Astrocyte (in vitro differentiated cells and primary cell): ENCODE measurements at regions not wholly inside any gene's neighbourhood (a gene's known extent, or its start where the extent isn't known, plus 50 kb on each side); places are given as distances from the start of the nearest gene placed in this dataset.

Source experiments
- DNase-seq: peaks from one replicate; pipeline ENCODE4 v3.0.0-alpha.2; 2010; ENCODE audit warnings: low read depth
- FAIRE-seq: peaks from 2 replicates; lab custom pipeline; 2011; peaks lifted over from hg19 to GRCh38; lab: Jason Lieb, UNC
- H2AFZ ChIP-seq: 2 replicates; pipeline ENCODE4 v1.6.0; 2012; ENCODE audit warnings: low read depth, low read length, inconsistent platforms
- H3K27ac ChIP-seq: 2 replicates; pipeline ENCODE4 v1.5.1; 2011; ENCODE audit warnings: low read depth, low read length, inconsistent platforms
- H3K27me3 ChIP-seq: 2 replicates; pipeline ENCODE4 v1.6.0; 2011; ENCODE audit warnings: low read length, inconsistent platforms; ENCODE audit not compliant: insufficient read depth
- H3K36me3 ChIP-seq: 2 replicates; pipeline ENCODE4 v1.5.1; 2011; ENCODE audit warnings: low read length, inconsistent platforms; ENCODE audit not compliant: insufficient read depth
- H3K4me1 ChIP-seq: 2 replicates; pipeline ENCODE4 v1.5.1; 2011; ENCODE audit warnings: low read length, inconsistent platforms; ENCODE audit not compliant: insufficient read depth
- H3K4me2 ChIP-seq: 2 replicates; pipeline ENCODE4 v1.6.0; 2012; ENCODE audit warnings: low read length, inconsistent platforms
- H3K4me3 ChIP-seq: 2 replicates; pipeline ENCODE4 v1.5.1; 2011; ENCODE audit warnings: low read depth, mild to moderate bottlenecking, low read length, inconsistent platforms; ENCODE audit not compliant: insufficient read depth
- H3K79me2 ChIP-seq: 2 replicates; pipeline ENCODE4 v1.6.0; 2012; ENCODE audit warnings: mild to moderate bottlenecking, low read length, inconsistent platforms; ENCODE audit not compliant: insufficient read depth
- H3K9ac ChIP-seq: 2 replicates; pipeline ENCODE4 v1.6.0; 2012; ENCODE audit warnings: mild to moderate bottlenecking, low read length, inconsistent platforms
- H3K9me3 ChIP-seq: 2 replicates; pipeline ENCODE4 v1.5.1; 2012; ENCODE audit warnings: low read depth, mild to moderate bottlenecking, low read length, inconsistent platforms; ENCODE audit not compliant: insufficient read depth
- H4K20me1 ChIP-seq: 2 replicates; pipeline ENCODE4 v1.6.0; 2012; ENCODE audit warnings: low read length, inconsistent platforms; ENCODE audit not compliant: insufficient read depth
- H3K27ac Mint-ChIP-seq: one replicate; pipeline ENCODE4 v1.8.0; 2021; ENCODE audit warnings: mild to moderate bottlenecking, mixed read lengths; ENCODE audit not compliant: unreplicated experiment
- H3K27me3 Mint-ChIP-seq: one replicate; pipeline ENCODE4 v1.8.0; 2021; ENCODE audit warnings: low read depth, mixed read lengths; ENCODE audit not compliant: unreplicated experiment
- H3K36me3 Mint-ChIP-seq: one replicate; pipeline ENCODE4 v1.8.0; 2021; ENCODE audit warnings: low read depth, mixed read lengths; ENCODE audit not compliant: unreplicated experiment
- H3K4me1 Mint-ChIP-seq: one replicate; pipeline ENCODE4 v1.8.0; 2021; ENCODE audit warnings: low read depth, mixed read lengths; ENCODE audit not compliant: unreplicated experiment
- H3K4me3 Mint-ChIP-seq: one replicate; pipeline ENCODE4 v1.8.0; 2021; ENCODE audit warnings: mild to moderate bottlenecking, moderate library complexity, mixed read lengths; ENCODE audit not compliant: unreplicated experiment
- H3K9me3 Mint-ChIP-seq: one replicate; pipeline ENCODE4 v1.8.0; 2021; ENCODE audit warnings: mild to moderate bottlenecking, mixed read lengths; ENCODE audit not compliant: unreplicated experiment
- CTCF ChIP-seq: IDR thresholded peaks from 2 replicates; pipeline ENCODE4 v1.5.1; 2011; ENCODE audit warnings: low read depth, mild to moderate bottlenecking, inconsistent platforms, low read length, moderate library complexity; ENCODE audit not compliant: insufficient read depth
- EZH2 ChIP-seq: IDR thresholded peaks from 2 replicates; pipeline ENCODE4 v1.6.1; 2012; ENCODE audit warnings: mild to moderate bottlenecking, low read length, inconsistent platforms; ENCODE audit not compliant: insufficient read depth

- H3K4me1 ChIP-seq, result no peaks in the 10 kb centered on the region
- no peaks in the 10 kb centered on the region for H3K27me3 Mint-ChIP-seq
- DNase-seq, result no peak
- H3K27ac Mint-ChIP-seq, result no peak overlapping the region
- no peaks in the 10 kb centered on the region for H3K79me2 ChIP-seq
- no peaks in the 10 kb centered on the region for H4K20me1 ChIP-seq
- TF ChIP-seq EZH2, result no peak
- no peak for TF ChIP-seq CTCF
- no peak overlapping the region for H3K4me2 ChIP-seq
- H3K27me3 ChIP-seq, result no peaks in the 10 kb centered on the region
- no peak overlapping the region for H2AFZ ChIP-seq
- H3K9ac ChIP-seq, result no peak overlapping the region
- no peak for FAIRE-seq
- H3K9me3 ChIP-seq, result no peaks in the 10 kb centered on the region
- H3K4me3 ChIP-seq, result no peak overlapping the region
- H3K4me1 Mint-ChIP-seq, result no peaks in the 10 kb centered on the region
- H3K36me3 Mint-ChIP-seq, result no peaks in the 10 kb centered on the region
- peaks cover 3% of the 10 kb centered on the region for H3K9me3 Mint-ChIP-seq
- no peak overlapping the region for H3K4me3 Mint-ChIP-seq
- no peaks in the 10 kb centered on the region for H3K36me3 ChIP-seq
- no peak overlapping the region for H3K27ac ChIP-seq
Measured at GRCh38 chr9:103757062-103757461, 337.0 kb upstream of the SMC2 start.

- H3K9ac ChIP-seq, result no peak overlapping the region
- Mint-ChIP-seq H3K36me3 (no peaks in the 10 kb centered on the region), H3K4me3 (no peak overlapping the region), H3K27ac (no peak overlapping the region), H3K9me3 (peaks cover 3% of the 10 kb centered on the region), H3K4me1 (no peaks in the 10 kb centered on the region), H3K27me3 (no peaks in the 10 kb centered on the region)
- no peak overlapping the region for H3K4me3 ChIP-seq
- H3K9me3 ChIP-seq, result no peaks in the 10 kb centered on the region
- FAIRE-seq (no peak), DNase-seq (no peak)
- H3K27me3 ChIP-seq, result no peaks in the 10 kb centered on the region
- H2AFZ ChIP-seq, result no peak overlapping the region
- no peaks in the 10 kb centered on the region for H3K4me1 ChIP-seq
- H4K20me1 ChIP-seq, result no peaks in the 10 kb centered on the region
- no peak overlapping the region for H3K27ac ChIP-seq
- H3K79me2 ChIP-seq, result no peaks in the 10 kb centered on the region
- no peaks in the 10 kb centered on the region for H3K36me3 ChIP-seq
- no peak overlapping the region for H3K4me2 ChIP-seq
- no peak for TF ChIP-seq CTCF
- no peak for TF ChIP-seq EZH2
Measured at GRCh38 chr9:103761466-103761865, 332.6 kb upstream of the SMC2 start.

GRCh38 chr9:103789686-103790085 is 304.4 kb upstream of the SMC2 start:
- no peak overlapping the region for H2AFZ ChIP-seq
- DNase-seq (no peak), FAIRE-seq (no peak)
- Mint-ChIP-seq H3K4me1 (no peaks in the 10 kb centered on the region), H3K27me3 (no peaks in the 10 kb centered on the region), H3K36me3 (no peaks in the 10 kb centered on the region), H3K27ac (no peak overlapping the region), H3K4me3 (no peak overlapping the region), H3K9me3 (no peaks in the 10 kb centered on the region)
- H3K4me2 ChIP-seq, result no peak overlapping the region
- H3K79me2 ChIP-seq, result no peaks in the 10 kb centered on the region
- no peak overlapping the region for H3K9ac ChIP-seq
- H3K4me1 ChIP-seq, result no peaks in the 10 kb centered on the region
- no peak overlapping the region for H3K27ac ChIP-seq
- H3K27me3 ChIP-seq, result no peaks in the 10 kb centered on the region
- H3K9me3 ChIP-seq, result no peaks in the 10 kb centered on the region
- H3K36me3 ChIP-seq, result no peaks in the 10 kb centered on the region
- TF ChIP-seq CTCF, result peak; percentile 21
- TF ChIP-seq EZH2, result no peak
- no peaks in the 10 kb centered on the region for H4K20me1 ChIP-seq
- H3K4me3 ChIP-seq, result no peak overlapping the region
